Subcutaneous abdominal adipose tissue (tissue), 5 donors: ENCODE measurements at regions not wholly inside any gene's neighbourhood (a gene's known extent, or its start where the extent isn't known, plus 50 kb on each side); places are given as distances from the start of the nearest gene placed in this dataset.

Experiments used
- H3K27ac ChIP-seq: one replicate; pipeline ENCODE4 v1.7.0; 2013; ENCODE audit warnings: low read depth, mild to moderate bottlenecking, inconsistent platforms, low read length, moderate library complexity
- H3K27me3 ChIP-seq, 5 donors: one replicate each; pipeline ENCODE4 v1.7.0; 2013; ENCODE audit warnings: low read length in 5 of 5, inconsistent platforms in 1 of 5; ENCODE audit not compliant: control insufficient read depth in 5 of 5, insufficient read depth in 4 of 5
- H3K36me3 ChIP-seq, 5 donors: one replicate each; pipeline ENCODE4 v1.7.0; 2013; ENCODE audit warnings: low read length in 5 of 5; ENCODE audit not compliant: control insufficient read depth in 5 of 5, insufficient read depth in 5 of 5
- H3K4me1 ChIP-seq, 5 donors: one replicate each; pipeline ENCODE4 v1.7.0; 2013; ENCODE audit warnings: low read length in 5 of 5, mild to moderate bottlenecking in 3 of 5, moderate library complexity in 1 of 5; ENCODE audit not compliant: control insufficient read depth in 5 of 5, insufficient read depth in 5 of 5
- H3K4me3 ChIP-seq, 5 donors: one replicate each; pipeline ENCODE4 v1.7.0; 2013; ENCODE audit warnings: low read length in 5 of 5, low read depth in 1 of 5
- H3K9ac ChIP-seq, 5 donors: one replicate each; pipeline ENCODE4 v1.7.0; 2013; ENCODE audit warnings: low read length in 5 of 5, mild to moderate bottlenecking in 4 of 5, moderate library complexity in 3 of 5
- H3K9me3 ChIP-seq, 5 donors: one replicate each; pipeline ENCODE4 v1.7.0; 2013; ENCODE audit warnings: low read length in 5 of 5; ENCODE audit not compliant: control insufficient read depth in 5 of 5
- donor health status: healthy.
- donor health status: healthy.
- donor health status: healthy.
- donor health status: healthy.
- donor health status: healthy.

DNA sequence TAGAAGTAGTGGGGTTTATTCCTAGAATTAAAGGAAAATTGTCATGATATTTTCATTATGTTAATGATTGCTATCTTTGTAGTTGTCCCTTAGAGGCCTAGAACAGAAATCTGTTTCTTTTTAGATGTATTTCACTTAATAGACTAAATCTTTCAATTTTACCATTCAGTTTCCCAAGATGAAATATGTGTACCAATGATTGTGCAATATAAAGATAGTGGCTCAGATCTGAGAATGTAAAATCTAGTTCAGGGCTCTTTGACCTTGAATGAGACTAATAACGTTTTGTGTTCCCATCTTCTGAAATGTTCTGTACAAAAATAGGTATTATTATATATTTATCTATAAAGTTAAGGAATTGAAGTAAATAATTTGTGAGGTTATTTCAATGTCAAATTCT is 947.9 kb downstream of the DTWD2 start:
- Histone ChIP-seq H3K9me3 (no peaks in the 10 kb centered on the region), H3K36me3 (no peaks in the 10 kb centered on the region)

DNA sequence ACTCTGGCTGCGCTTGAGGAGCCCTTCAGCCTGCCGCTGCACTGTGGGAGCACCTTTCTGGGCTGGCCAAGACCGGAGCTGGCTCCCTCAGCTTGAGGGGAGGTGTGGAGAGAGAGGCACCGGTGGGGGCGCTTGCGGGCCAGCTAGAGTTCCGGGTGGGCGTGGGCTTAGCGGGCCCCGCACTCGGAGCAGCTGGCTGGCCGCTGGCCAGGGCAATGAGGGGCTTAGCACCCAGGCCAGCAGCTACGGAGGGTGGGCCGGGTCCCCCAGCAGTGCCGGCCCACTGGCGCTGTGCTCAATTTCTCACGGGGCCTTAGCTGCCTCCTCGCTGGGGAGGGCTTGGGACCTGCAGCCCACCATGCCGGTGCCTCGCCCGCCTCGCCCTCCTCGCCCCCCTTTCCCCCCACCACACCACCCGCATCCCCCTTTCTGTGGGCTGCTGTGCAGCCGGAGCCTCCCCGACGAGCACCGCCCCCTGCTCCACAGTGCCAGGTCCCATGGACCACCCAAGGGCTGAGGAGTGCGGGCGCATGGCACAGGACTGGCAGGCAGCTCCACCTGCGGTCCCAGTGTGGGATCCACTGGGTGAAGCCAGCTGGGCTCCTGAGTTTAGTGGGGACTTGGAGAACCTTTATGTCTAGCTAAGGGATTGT is 954.5 kb downstream of the DTWD2 start:
- no peaks in the 10 kb centered on the region for H3K27me3 ChIP-seq
- H3K36me3 ChIP-seq, result no peaks in the 10 kb centered on the region

More for the DNA sequence above, 947.9 kb downstream of the DTWD2 start:
- Histone ChIP-seq H3K9ac (no peak overlapping the region), H3K4me1 (no peaks in the 10 kb centered on the region), H3K27me3 (no peaks in the 10 kb centered on the region), H3K27ac (no peak overlapping the region), H3K4me3 (no peak overlapping the region)

DNA sequence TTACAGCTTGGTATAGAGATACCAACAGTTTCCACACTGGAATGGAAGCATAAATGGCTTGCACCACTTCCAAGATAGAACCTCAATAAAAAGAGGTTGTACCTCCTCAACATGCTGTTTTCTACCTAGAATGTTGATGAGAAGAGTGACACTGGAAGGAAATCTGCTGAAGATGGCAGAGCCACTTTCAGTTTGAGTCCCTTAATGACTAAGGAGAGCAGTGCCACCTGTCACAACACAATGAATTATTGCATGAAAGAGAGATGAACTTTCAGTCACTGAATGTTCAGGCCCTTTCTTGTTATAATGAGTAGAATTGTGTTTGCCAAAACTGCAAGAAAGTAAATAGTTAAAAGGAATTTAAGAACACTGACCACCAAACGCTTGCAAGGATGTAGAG is 958.5 kb downstream of the DTWD2 start:
- Histone ChIP-seq H3K9ac (no peak overlapping the region), H3K27ac (no peak overlapping the region), H3K27me3 (no peaks in the 10 kb centered on the region), H3K4me3 (no peak overlapping the region), H3K9me3 (peaks cover 0 to 3% (median 0%) of the 10 kb centered on the region in 5 donors), H3K4me1 (no peaks in the 10 kb centered on the region), H3K36me3 (no peaks in the 10 kb centered on the region)

More for the DNA sequence above, 954.5 kb downstream of the DTWD2 start:
- H3K4me1 ChIP-seq, result no peaks in the 10 kb centered on the region
- peaks cover 0 to 3% (median 0%) of the 10 kb centered on the region in 5 donors for H3K9me3 ChIP-seq
- no peak overlapping the region for H3K4me3 ChIP-seq
- no peak overlapping the region for H3K27ac ChIP-seq
- H3K9ac ChIP-seq, result no peak overlapping the region

DNA sequence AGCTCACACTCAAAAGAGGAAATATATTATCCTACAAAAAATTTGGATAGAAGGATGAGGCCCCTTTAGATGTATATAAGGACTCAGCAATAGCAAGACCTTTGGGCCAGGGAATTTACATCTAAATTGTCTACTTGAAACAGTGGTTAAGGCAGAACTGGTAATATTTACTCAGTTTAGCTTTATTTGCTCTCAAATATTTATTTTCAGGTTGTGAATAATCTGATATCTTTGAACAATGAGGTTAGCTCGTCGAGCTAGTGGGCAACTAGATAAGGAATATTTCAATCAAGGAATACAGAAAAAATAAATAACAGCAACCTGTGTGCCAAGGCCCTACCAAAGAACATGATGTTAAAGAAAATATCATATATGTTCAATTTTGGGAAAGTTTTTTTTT is 966.3 kb downstream of the DTWD2 start:
- H3K4me3 ChIP-seq, result no peak overlapping the region
- H3K27me3 ChIP-seq, result peaks cover 0 to 2% (median 0%) of the 10 kb centered on the region in 5 donors
- no peak overlapping the region for H3K27ac ChIP-seq
- no peaks in the 10 kb centered on the region for H3K4me1 ChIP-seq
- H3K9me3 ChIP-seq, result no peaks in the 10 kb centered on the region
- no peak overlapping the region for H3K9ac ChIP-seq
- no peaks in the 10 kb centered on the region for H3K36me3 ChIP-seq

DNA sequence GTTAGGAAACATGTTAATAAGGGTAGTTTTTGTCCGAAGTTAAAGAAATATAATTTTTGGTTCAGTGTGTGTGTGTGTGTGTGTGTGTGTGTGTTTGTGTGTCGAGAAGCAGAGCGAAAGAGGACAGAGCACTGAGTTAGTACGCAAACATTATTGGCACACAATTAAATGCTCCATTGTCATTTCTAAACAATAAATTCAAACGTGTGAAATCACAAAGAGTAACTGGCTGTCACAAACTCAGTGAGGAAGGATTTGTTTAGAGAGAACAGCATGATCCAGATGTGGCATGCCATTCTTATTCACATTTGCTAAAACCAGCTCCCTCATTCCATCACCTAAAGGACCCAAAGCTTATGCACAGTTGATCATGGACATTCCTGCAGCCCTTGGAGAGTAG is 970.8 kb downstream of the DTWD2 start:
- Histone ChIP-seq H3K27ac (no peak overlapping the region), H3K27me3 (peaks cover 0 to 2% (median 0%) of the 10 kb centered on the region in 5 donors), H3K9me3 (no peaks in the 10 kb centered on the region), H3K4me1 (no peaks in the 10 kb centered on the region), H3K4me3 (no peak overlapping the region), H3K36me3 (no peaks in the 10 kb centered on the region), H3K9ac (no peak overlapping the region)

DNA sequence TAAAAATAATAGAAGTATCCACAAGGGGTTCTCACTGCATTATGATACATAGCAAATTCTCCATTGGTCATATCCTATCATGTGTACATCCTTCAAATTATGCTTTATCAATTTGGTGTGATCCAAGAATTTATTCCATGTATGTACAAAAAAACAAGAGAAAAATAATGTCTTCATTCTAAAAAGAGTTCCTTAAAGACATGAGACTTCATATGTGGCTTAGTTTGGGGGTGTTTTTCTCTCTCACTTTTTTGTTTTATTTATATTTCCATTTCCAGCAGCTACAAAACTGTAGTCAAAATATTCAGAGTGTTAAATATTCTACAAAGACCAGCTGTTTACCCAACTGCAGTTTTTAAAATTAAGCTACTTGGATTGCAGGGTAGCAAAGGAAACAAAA is 972.0 kb downstream of the DTWD2 start:
- no peaks in the 10 kb centered on the region for H3K36me3 ChIP-seq
- peaks cover 0 to 2% (median 0%) of the 10 kb centered on the region in 5 donors for H3K27me3 ChIP-seq
- no peaks in the 10 kb centered on the region for H3K4me1 ChIP-seq

DNA sequence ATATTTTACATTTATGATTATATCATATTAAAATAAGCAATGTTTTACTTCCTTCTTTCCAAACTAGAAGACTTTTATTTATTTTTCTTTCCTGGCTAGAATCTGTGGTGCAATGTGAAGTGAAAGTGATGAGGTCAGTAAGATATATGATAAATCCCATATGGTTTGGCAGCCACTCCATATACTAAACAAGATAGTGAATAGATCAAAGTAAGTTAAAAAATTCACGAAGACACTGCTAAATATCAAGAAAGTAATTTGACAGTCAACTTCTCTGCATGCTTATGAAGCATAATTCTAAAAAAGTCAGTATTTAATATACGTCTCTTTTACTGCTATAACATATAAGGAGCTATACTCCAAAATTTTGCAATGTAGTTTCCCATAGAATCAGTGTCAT is 972.8 kb downstream of the DTWD2 start:
- Histone ChIP-seq H3K9ac (no peak overlapping the region), H3K27ac (no peak overlapping the region), H3K4me1 (no peaks in the 10 kb centered on the region), H3K27me3 (peaks cover 0 to 2% (median 0%) of the 10 kb centered on the region in 5 donors), H3K9me3 (no peaks in the 10 kb centered on the region), H3K4me3 (no peak overlapping the region), H3K36me3 (no peaks in the 10 kb centered on the region)

More for the DNA sequence above, 972.0 kb downstream of the DTWD2 start:
- Histone ChIP-seq H3K27ac (no peak overlapping the region), H3K4me3 (no peak overlapping the region), H3K9me3 (no peaks in the 10 kb centered on the region), H3K9ac (no peak overlapping the region)

DNA sequence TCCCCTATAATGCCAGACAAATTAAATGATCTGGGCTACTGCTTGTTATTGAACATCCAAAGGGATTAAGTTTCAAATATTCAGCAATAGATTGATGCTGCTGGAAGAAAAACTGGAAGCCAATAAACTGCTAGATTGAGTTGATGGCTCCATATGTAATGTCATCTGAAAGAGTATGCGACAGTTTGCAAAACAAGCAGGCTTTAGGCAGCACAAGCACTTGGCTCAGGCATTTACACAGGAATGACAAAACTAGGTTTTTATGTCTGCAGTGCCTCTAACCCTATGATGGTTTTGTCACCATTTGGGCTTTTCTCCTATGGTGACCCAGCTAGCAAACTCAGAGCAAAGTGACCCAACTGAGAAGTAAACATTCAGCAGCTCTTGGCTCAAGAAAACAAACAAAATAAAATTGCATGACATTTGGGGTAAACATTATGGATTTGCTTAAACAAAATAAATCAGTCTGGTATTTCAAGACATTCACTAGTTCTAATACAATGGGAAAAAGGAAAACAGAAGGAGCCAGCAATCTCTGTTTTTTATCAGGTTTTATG is 978.5 kb downstream of the DTWD2 start:
- H3K9ac ChIP-seq, result no peak overlapping the region
- H3K4me1 ChIP-seq, result no peaks in the 10 kb centered on the region
- H3K27me3 ChIP-seq, result no peaks in the 10 kb centered on the region
- no peaks in the 10 kb centered on the region for H3K9me3 ChIP-seq
- no peak overlapping the region for H3K4me3 ChIP-seq
- H3K27ac ChIP-seq, result no peak overlapping the region
- H3K36me3 ChIP-seq, result no peaks in the 10 kb centered on the region

DNA sequence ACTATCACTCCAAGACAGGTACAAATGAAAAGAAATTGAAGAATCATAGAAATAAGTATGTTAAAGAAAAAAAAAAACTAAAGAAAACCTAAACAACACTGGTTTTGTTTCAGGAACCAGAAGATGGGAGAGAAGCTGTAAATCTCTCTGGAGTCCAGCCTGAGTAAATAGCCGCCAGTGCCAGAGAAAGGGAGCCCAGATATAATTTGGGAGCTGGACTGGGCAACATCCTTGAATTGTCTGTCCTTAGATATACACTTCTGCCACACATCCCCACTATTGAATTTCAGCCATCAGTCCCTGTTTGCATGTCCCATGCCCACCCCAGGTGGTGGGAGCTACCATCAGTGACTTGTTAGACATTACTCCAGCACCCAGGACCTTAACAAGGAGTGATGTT is 979.6 kb downstream of the DTWD2 start:
- Histone ChIP-seq H3K27ac (no peak overlapping the region), H3K4me1 (no peaks in the 10 kb centered on the region), H3K27me3 (no peaks in the 10 kb centered on the region), H3K36me3 (no peaks in the 10 kb centered on the region), H3K9ac (no peak overlapping the region), H3K4me3 (no peak overlapping the region), H3K9me3 (no peaks in the 10 kb centered on the region)

DNA sequence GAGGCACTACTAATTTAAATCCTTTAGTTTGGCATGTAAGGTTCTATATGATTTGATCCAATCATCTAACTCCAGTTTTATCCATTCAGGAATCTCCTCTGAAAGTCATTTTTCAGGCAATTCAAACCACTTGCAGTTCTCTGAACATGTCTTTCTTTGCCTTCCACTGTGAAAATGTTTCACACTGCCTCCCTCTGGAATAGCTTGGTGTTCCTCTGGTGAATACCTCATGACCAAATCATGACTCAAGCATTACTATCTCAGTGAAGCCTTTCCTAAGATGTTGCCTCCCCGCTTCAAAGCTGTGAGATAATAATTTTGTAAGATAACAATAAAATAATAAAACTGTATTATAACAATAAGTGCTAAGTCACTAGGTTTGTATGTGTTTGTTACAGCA is 981.1 kb downstream of the DTWD2 start:
- Histone ChIP-seq H3K27me3 (no peaks in the 10 kb centered on the region), H3K4me3 (no peak overlapping the region), H3K27ac (no peak overlapping the region), H3K36me3 (no peaks in the 10 kb centered on the region), H3K9me3 (no peaks in the 10 kb centered on the region), H3K4me1 (no peaks in the 10 kb centered on the region), H3K9ac (no peak overlapping the region)
